K562 (cell line): ENCODE measurements at regions not wholly inside any gene's neighbourhood (a gene's known extent, or its start where the extent isn't known, plus 50 kb on each side); places are given as distances from the start of the nearest gene placed in this dataset.

Experiments
- ATAC-seq: fragments of 200-7000 bp; cut with Tn5 transposase; 3 replicates; pipeline ENCODE4 v1.9.1; 2020; ENCODE audit warnings: moderate library complexity
- BruUV-seq: library from RNA; stranded (reverse); fragments of 400-500 nt; replicated peaks from 2 replicates; lab custom pipeline; 2021; lab: Mats Ljungman, UMichigan
- CTCF ChIA-PET: fragments of 300-600 bp; formaldehyde crosslinking; extraction: SDS; loops from one replicate; lab custom pipeline; 2021; ENCODE audit warnings: low intra/inter-chr PET ratio; lab: Yijun Ruan, JAX
- POLR2A ChIA-PET: fragments of 300-600, 350-650 bp; sonication (Branson Sonifier 250); formaldehyde crosslinking; extraction: SDS; loops from one replicate; lab custom pipeline; 2021; ENCODE audit warnings: antibody characterized with exemption, inconsistent platforms; lab: Yijun Ruan, JAX
- DNase-seq, 4 experiments: peaks; one replicate each; pipeline versions ENCODE4 v3.0.0 to v3.0.0-alpha.2; 2011 to 2018; ENCODE audit warnings: low spot score in 3 of 4, mixed read lengths in 3 of 4; ENCODE audit errors: extremely low read depth in 1 of 4
- FAIRE-seq: peaks from 2 replicates; lab custom pipeline; 2011; peaks lifted over from hg19 to GRCh38; lab: Jason Lieb, UNC
- H2AFZ ChIP-seq: 2 replicates; pipeline ENCODE4 v1.6.0; 2011; ENCODE audit warnings: low read depth, low read length, control low read depth, inconsistent platforms
- H3K27ac ChIP-seq: fragments of 200-600 bp; 3 replicates; pipeline ENCODE4 v1.8.0; 2011; ENCODE audit warnings: low read depth, mild to moderate bottlenecking, control low read depth, inconsistent platforms, low read length, moderate library complexity, mixed read lengths; ENCODE audit errors: extremely low read depth
- H3K27me3 ChIP-seq, 2 experiments: fragments of 300-600 bp in 1 of 2; 2 replicates in 1 of 2; 3 replicates in 1 of 2; pipeline versions ENCODE4 v1.6.0 to v1.8.0; 2011; ENCODE audit warnings: inconsistent platforms in 2 of 2, low read length in 2 of 2, mild to moderate bottlenecking in 1 of 2, mixed read lengths in 1 of 2, moderate library complexity in 1 of 2; ENCODE audit not compliant: control insufficient read depth in 2 of 2, insufficient read depth in 2 of 2
- H3K36me3 ChIP-seq: fragments of 300-600 bp; 3 replicates; pipeline ENCODE4 v1.8.0; 2011; ENCODE audit warnings: mild to moderate bottlenecking, low read length, inconsistent platforms; ENCODE audit not compliant: control insufficient read depth, insufficient read depth
- H3K4me1 ChIP-seq, 2 experiments: fragments of 200-600 bp in 1 of 2; replicated peaks in 1 of 2; 2 replicates in 1 of 2; 3 replicates in 1 of 2; pipeline versions ENCODE4 v1.5.1 to v1.8.0; 2011; ENCODE audit warnings: inconsistent platforms in 2 of 2, low read length in 2 of 2, mild to moderate bottlenecking in 1 of 2, mixed read lengths in 1 of 2, moderate library complexity in 1 of 2; ENCODE audit not compliant: control insufficient read depth in 2 of 2, insufficient read depth in 2 of 2
- H3K4me2 ChIP-seq: 2 replicates; pipeline ENCODE4 v1.6.1; 2011; ENCODE audit warnings: low read length, control low read depth, inconsistent platforms, mixed read lengths; ENCODE audit not compliant: insufficient read depth
- H3K4me3 ChIP-seq: fragments of 200-600 bp; sonication (generic), shearing (Covaris generic); 2 replicates; pipeline ENCODE4 v1.5.1; 2016; ENCODE audit warnings: control low read depth, inconsistent platforms
- H3K79me2 ChIP-seq: fragments of 200-600 bp; 3 replicates; pipeline ENCODE4 v1.8.0; 2011; ENCODE audit warnings: low read length, inconsistent platforms; ENCODE audit not compliant: control insufficient read depth, insufficient read depth
- H3K9ac ChIP-seq, 2 experiments: 2 replicates each; pipeline versions ENCODE4 v1.6.0 to v1.6.1; 2011; ENCODE audit warnings: low read depth in 2 of 2, low read length in 2 of 2, control low read depth in 1 of 2, inconsistent platforms in 1 of 2, mild to moderate bottlenecking in 1 of 2, mixed read lengths in 1 of 2; ENCODE audit not compliant: insufficient read depth in 1 of 2
- H3K9me1 ChIP-seq: one replicate; pipeline ENCODE4 v1.6.0; 2011; ENCODE audit warnings: inconsistent platforms, mild to moderate bottlenecking, low read length, moderate library complexity; ENCODE audit not compliant: control insufficient read depth, insufficient read depth
- H3K9me3 ChIP-seq: replicated peaks from 2 replicates; pipeline ENCODE4 v1.5.1; 2011; ENCODE audit warnings: low read depth, low read length, inconsistent platforms; ENCODE audit not compliant: control insufficient read depth, insufficient read depth
- H4K20me1 ChIP-seq: replicated peaks from 2 replicates; pipeline ENCODE4 v1.6.1; 2011; ENCODE audit warnings: low read length, inconsistent platforms, mixed read lengths; ENCODE audit not compliant: control insufficient read depth, insufficient read depth
- MIER1 ChIP-seq: fragments of 450-650 bp; IDR thresholded peaks from 2 replicates; pipeline ENCODE4 v1.6.1; 2016; ENCODE audit warnings: antibody characterized with exemption, mild to moderate bottlenecking, low read depth
- MYNN ChIP-seq, 2 experiments: sonication (generic); formaldehyde crosslinking in 1 of 2; IDR thresholded peaks; 2 replicates each; pipeline versions ENCODE4 v1.5.0 to v1.6.1; 2016 to 2020; ENCODE audit warnings: antibody characterized with exemption in 1 of 2, missing genetic modification reagents in 1 of 2
- PHF21A ChIP-seq: fragments of 450-650 bp; IDR thresholded peaks from 2 replicates; pipeline ENCODE4 v1.6.1; 2017; ENCODE audit warnings: low read depth, borderline replicate concordance
- ZNF436 ChIP-seq: fragments of 250-450, 450-650 bp; sonication (Bioruptor Pico); formaldehyde crosslinking; IDR thresholded peaks from 2 replicates; pipeline ENCODE4 v1.7.0; 2020; ENCODE audit warnings: mild to moderate bottlenecking
- WGBS: fragments of 100-300 bp; shearing (Covaris generic); methylation state at CpG from one replicate; pipeline ENCODE4 v1.1.6; 2016; ENCODE audit warnings: low coverage, mixed read lengths; ENCODE audit not compliant: insufficient coverage; ENCODE audit errors: missing lambda C conversion rate; 5-methylcytosine and 5-hydroxymethylcytosine counted together
- in situ Hi-C: fragments of 300-500 bp; cut with MboI; formaldehyde crosslinking; loops from 4 replicates; pipeline ENCODE4 v1.15.0; 2018; ENCODE audit warnings: inconsistent platforms, mixed read lengths
- intact Hi-C: fragments of 100-400 bp; cut with micrococcal nuclease; formaldehyde crosslinking; loops from 2 replicates; pipeline ENCODE4 v1.14.2; 2022
- TF ChIP-seq, protein P1 (sequence below): fragments of 250-450 bp; sonication (Bioruptor Pico); IDR thresholded peaks from 2 replicates; pipeline ENCODE4 v1.5.0; 2021
- TF ChIP-seq, protein P2 (sequence below): sonication (generic); formaldehyde crosslinking; IDR thresholded peaks from 2 replicates; pipeline ENCODE4 v1.8.1; 2022; ENCODE audit warnings: missing genetic modification reagents
- TF ChIP-seq, protein P3 (sequence below), 2 experiments: fragments of 450-650 bp; IDR thresholded peaks; 2 replicates each; pipeline ENCODE4 v1.6.1; 2016
- TF ChIP-seq, protein P4 (sequence below): fragments of 250-450 bp; sonication (Bioruptor Pico); IDR thresholded peaks from 2 replicates; pipeline ENCODE4 v1.8.0; 2022; ENCODE audit warnings: inconsistent platforms, mild to moderate bottlenecking, moderate library complexity, borderline replicate concordance

DNA sequence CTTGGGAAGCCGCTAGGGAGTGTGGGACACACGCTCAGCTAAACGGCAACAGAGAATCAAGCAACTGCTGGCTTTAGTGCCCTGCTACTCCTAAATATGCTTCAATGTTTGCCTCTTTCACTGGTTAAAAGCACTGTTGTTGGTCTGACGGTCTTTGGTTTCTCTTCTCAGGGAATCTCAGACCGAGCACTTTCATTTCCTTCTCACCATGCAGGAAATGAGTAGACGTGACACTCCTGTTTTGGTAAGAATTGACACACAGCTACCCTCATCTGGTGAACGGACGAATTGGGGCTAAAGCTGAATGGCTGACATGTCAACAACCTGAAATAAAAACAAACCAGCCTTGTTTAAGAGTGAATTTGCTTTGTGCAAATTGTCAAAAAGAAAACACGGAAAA is 57.5 kb upstream of the PIWIL1 start:
- no peaks in the 10 kb centered on the region; a peak in 1 of 5 replicates for H3K4me1 ChIP-seq
- ATAC-seq (no peak), FAIRE-seq (no peak), DNase-seq (no peak)
- no peak overlapping the region for H3K4me2 ChIP-seq
- no peaks in the 10 kb centered on the region for H3K79me2 ChIP-seq
- intact Hi-C loops = loop anchor here (2.0 kb wide), 1 partner anchor 469 kb away; no protein-coding TSS in a partner anchor
- BruUV-seq = no TSS peak
- in situ Hi-C loops = no loop called here
- ChIA-PET CTCF (no interaction called here), POLR2A (no interaction called here)
- H3K36me3 ChIP-seq = no peaks in the 10 kb centered on the region
- no peak overlapping the region for H3K27ac ChIP-seq
- no peaks in the 10 kb centered on the region; a peak in 1 of 5 replicates for H3K27me3 ChIP-seq
- H3K4me3 ChIP-seq = no peak overlapping the region
- H3K9me1 ChIP-seq = no peaks in the 10 kb centered on the region
- H4K20me1 ChIP-seq = no peaks in the 10 kb centered on the region
- TF ChIP-seq, protein P1, sequence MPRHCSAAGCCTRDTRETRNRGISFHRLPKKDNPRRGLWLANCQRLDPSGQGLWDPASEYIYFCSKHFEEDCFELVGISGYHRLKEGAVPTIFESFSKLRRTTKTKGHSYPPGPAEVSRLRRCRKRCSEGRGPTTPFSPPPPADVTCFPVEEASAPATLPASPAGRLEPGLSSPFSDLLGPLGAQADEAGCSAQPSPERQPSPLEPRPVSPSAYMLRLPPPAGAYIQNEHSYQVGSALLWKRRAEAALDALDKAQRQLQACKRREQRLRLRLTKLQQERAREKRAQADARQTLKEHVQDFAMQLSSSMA (CRISPR knock-in tag) = no peak
- TF ChIP-seq MYNN (IDR thresholded peaks at IDR 0.05) (no peak), MYNN (CRISPR knock-in tag; IDR thresholded peaks at IDR 0.05) (no peak)
- 2% methylated on average over 9 of the region's 9 CpGs for WGBS
- H3K9me3 ChIP-seq = no peaks in the 10 kb centered on the region
- H3K9ac ChIP-seq = no peak overlapping the region
- H2AFZ ChIP-seq = no peak overlapping the region

DNA sequence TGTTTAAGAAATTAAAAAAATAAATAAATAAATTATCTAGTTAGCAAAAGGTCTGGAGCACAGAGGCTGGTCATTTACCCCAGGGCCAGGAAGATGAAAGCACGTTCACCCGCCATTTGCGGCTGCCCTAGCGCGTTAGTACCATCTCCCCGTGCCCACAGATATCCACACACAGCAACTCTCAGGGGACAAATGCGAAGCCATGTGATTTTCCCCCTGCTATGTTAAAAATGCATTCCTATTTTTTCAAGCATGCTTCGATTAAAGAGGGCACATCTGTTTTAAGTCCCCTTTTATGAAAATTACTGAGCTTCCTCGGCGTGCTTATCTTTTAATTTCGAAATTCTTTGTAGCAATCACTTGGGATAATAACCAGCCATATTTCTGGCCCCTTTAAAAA is 56.9 kb upstream of the PIWIL1 start:
- WGBS = 1% methylated on average over 11 of the region's 11 CpGs
- CTCF ChIA-PET = no interaction called here
- no peak for TF ChIP-seq ZNF436 (CRISPR knock-in tag)
- TF ChIP-seq, protein P2, sequence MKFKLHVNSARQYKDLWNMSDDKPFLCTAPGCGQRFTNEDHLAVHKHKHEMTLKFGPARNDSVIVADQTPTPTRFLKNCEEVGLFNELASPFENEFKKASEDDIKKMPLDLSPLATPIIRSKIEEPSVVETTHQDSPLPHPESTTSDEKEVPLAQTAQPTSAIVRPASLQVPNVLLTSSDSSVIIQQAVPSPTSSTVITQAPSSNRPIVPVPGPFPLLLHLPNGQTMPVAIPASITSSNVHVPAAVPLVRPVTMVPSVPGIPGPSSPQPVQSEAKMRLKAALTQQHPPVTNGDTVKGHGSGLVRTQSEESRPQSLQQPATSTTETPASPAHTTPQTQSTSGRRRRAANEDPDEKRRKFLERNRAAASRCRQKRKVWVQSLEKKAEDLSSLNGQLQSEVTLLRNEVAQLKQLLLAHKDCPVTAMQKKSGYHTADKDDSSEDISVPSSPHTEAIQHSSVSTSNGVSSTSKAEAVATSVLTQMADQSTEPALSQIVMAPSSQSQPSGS = no peak
- no peak for TF ChIP-seq PHF21A
- TF ChIP-seq, protein P3, sequence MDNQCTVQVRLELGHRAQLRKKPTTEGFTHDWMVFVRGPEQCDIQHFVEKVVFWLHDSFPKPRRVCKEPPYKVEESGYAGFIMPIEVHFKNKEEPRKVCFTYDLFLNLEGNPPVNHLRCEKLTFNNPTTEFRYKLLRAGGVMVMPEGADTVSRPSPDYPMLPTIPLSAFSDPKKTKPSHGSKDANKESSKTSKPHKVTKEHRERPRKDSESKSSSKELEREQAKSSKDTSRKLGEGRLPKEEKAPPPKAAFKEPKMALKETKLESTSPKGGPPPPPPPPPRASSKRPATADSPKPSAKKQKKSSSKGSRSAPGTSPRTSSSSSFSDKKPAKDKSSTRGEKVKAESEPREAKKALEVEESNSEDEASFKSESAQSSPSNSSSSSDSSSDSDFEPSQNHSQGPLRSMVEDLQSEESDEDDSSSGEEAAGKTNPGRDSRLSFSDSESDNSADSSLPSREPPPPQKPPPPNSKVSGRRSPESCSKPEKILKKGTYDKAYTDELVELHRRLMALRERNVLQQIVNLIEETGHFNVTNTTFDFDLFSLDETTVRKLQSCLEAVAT (IDR thresholded peaks at IDR 0.05) = no peak
- TF ChIP-seq, protein P4, sequence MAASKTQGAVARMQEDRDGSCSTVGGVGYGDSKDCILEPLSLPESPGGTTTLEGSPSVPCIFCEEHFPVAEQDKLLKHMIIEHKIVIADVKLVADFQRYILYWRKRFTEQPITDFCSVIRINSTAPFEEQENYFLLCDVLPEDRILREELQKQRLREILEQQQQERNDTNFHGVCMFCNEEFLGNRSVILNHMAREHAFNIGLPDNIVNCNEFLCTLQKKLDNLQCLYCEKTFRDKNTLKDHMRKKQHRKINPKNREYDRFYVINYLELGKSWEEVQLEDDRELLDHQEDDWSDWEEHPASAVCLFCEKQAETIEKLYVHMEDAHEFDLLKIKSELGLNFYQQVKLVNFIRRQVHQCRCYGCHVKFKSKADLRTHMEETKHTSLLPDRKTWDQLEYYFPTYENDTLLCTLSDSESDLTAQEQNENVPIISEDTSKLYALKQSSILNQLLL (CRISPR knock-in tag) = no peak
- TF ChIP-seq MIER1 = no peak

More for the DNA sequence above, 56.9 kb upstream of the PIWIL1 start:
- no TSS peak for BruUV-seq
- no peaks in the 10 kb centered on the region for H3K9me1 ChIP-seq
- FAIRE-seq (no peak), ATAC-seq (no peak), DNase-seq (no peak)
- no peaks in the 10 kb centered on the region; a peak in 1 of 5 replicates for H3K4me1 ChIP-seq
- H2AFZ ChIP-seq = no peak overlapping the region
- H3K9me3 ChIP-seq = no peaks in the 10 kb centered on the region
- intact Hi-C loops = loop anchor here (1.0 to 2.0 kb wide), 2 partner anchors 55 to 468 kb away; no protein-coding TSS in a partner anchor
- H3K79me2 ChIP-seq = no peaks in the 10 kb centered on the region
- POLR2A ChIA-PET = interaction anchor here (0.6 kb wide), 2 partner anchors 20 to 38 kb away, joined by 3 to 4 read pairs; no protein-coding TSS in a partner anchor
- no peak overlapping the region for H3K4me3 ChIP-seq
- no peak overlapping the region for H3K27ac ChIP-seq
- no peak overlapping the region for H3K9ac ChIP-seq
- H3K36me3 ChIP-seq = no peaks in the 10 kb centered on the region
- H3K27me3 ChIP-seq = no peaks in the 10 kb centered on the region; a peak in 1 of 5 replicates
- in situ Hi-C loops = no loop called here
- H4K20me1 ChIP-seq = no peaks in the 10 kb centered on the region
- no peak overlapping the region for H3K4me2 ChIP-seq
